ENCODE measurements at regions not wholly inside any gene's neighbourhood (a gene's known extent, or its start where the extent isn't known, plus 50 kb on each side); places are given as distances from the start of the nearest gene placed in this dataset.

GRCh38 chr22:48563118-48563965 is 1264.3 kb downstream of the BRD1 start:
- no peak for DNase-seq

- DNase-seq: no peak
Observed at GRCh38 chr22:48561676-48562075, 1266.0 kb downstream of the BRD1 start.

- DNase-seq: no peak
Observed at GRCh38 chr22:48560836-48561235, 1266.8 kb downstream of the BRD1 start.

- no peak for DNase-seq
Observed at GRCh38 chr22:48560389-48560751, 1267.3 kb downstream of the BRD1 start.

GRCh38 chr22:48559647-48560388 is 1267.9 kb downstream of the BRD1 start:
- no peak for DNase-seq

- DNase-seq: no peak
Observed at GRCh38 chr22:48558606-48559402, 1268.9 kb downstream of the BRD1 start.

GRCh38 chr22:48558016-48558415 is 1269.7 kb downstream of the BRD1 start:
- DNase-seq: no peak

- DNase-seq: no peak
Observed at GRCh38 chr22:48557473-48557872, 1270.2 kb downstream of the BRD1 start.

- no peak for DNase-seq
Observed at GRCh38 chr22:48556751-48557150, 1270.9 kb downstream of the BRD1 start.

GRCh38 chr22:48556222-48556621 is 1271.5 kb downstream of the BRD1 start:
- no peak for DNase-seq

- DNase-seq: no peak
Observed at GRCh38 chr22:48555606-48556005, 1272.1 kb downstream of the BRD1 start.

GRCh38 chr22:48554893-48555572 is 1272.6 kb downstream of the BRD1 start:
- no peak for DNase-seq

- no peak for DNase-seq
Observed at GRCh38 chr22:48553694-48554308, 1273.9 kb downstream of the BRD1 start.

GRCh38 chr22:48553119-48553518 is 1274.6 kb downstream of the BRD1 start:
- DNase-seq: no peak

- no peak for DNase-seq
Observed at GRCh38 chr22:48551716-48552268, 1275.9 kb downstream of the BRD1 start.

- DNase-seq: no peak
Observed at GRCh38 chr22:48551061-48551460, 1276.6 kb downstream of the BRD1 start.

GRCh38 chr22:48548391-48548790 is 1279.3 kb downstream of the BRD1 start:
- no peak for DNase-seq

- DNase-seq: no peak
Observed at GRCh38 chr22:48547971-48548370, 1279.7 kb downstream of the BRD1 start.

GRCh38 chr22:48546653-48547424 is 1280.8 kb downstream of the BRD1 start:
- no peak for DNase-seq

- no peak for DNase-seq
Observed at GRCh38 chr22:48545987-48546386, 1281.7 kb downstream of the BRD1 start.

GRCh38 chr22:48541401-48542098 is 1286.1 kb downstream of the BRD1 start:
- no peak for DNase-seq

All from NCI-H1105 (cell line).